Endothelial cell of umbilical vein (primary cell): ENCODE measurements at regions not wholly inside any gene's neighbourhood (a gene's known extent, or its start where the extent isn't known, plus 50 kb on each side); places are given as distances from the start of the nearest gene placed in this dataset.

Source experiments
- EZH2 ChIP-seq: IDR thresholded peaks from 2 replicates; pipeline ENCODE4 v1.6.1; 2012; ENCODE audit warnings: borderline replicate concordance, low read depth, mild to moderate bottlenecking, moderate library complexity, low read length, inconsistent platforms; ENCODE audit not compliant: severe bottlenecking
- FOS ChIP-seq: IDR thresholded peaks from 2 replicates; pipeline ENCODE4 v1.6.1; 2011; ENCODE audit warnings: mild to moderate bottlenecking, low read length, moderate library complexity, borderline replicate concordance; ENCODE audit not compliant: insufficient read depth
- GATA2 ChIP-seq: IDR thresholded peaks from 2 replicates; pipeline ENCODE4 v1.7.0; 2011; ENCODE audit warnings: low read depth, mild to moderate bottlenecking, moderate library complexity, mixed read lengths, low read length; ENCODE audit not compliant: insufficient read length, insufficient read depth
- JUN ChIP-seq: IDR thresholded peaks from 2 replicates; pipeline ENCODE4 v1.6.1; 2011; ENCODE audit warnings: borderline replicate concordance, low read depth; ENCODE audit not compliant: insufficient read length, insufficient read depth
- MYC ChIP-seq: IDR thresholded peaks from one replicate; pipeline ENCODE4 v1.6.1; 2011; ENCODE audit warnings: mild to moderate bottlenecking, low read depth, low read length
- POLR2A ChIP-seq: IDR thresholded peaks from 2 replicates; pipeline ENCODE4 v1.6.1; 2012; ENCODE audit warnings: low read depth, mild to moderate bottlenecking, control low read depth, low read length
- POLR2AphosphoS5 ChIP-seq: IDR thresholded peaks from 2 replicates; pipeline ENCODE4 v1.6.1; 2012; ENCODE audit warnings: low read depth, mild to moderate bottlenecking, control low read depth, low read length, moderate library complexity; ENCODE audit not compliant: insufficient read depth
- TF ChIP-seq, protein P1 (sequence below), 2 donors: IDR thresholded peaks; 1 replicate in 1 of 2; 2 replicates in 1 of 2; pipeline ENCODE4 v1.5.1; 2011; ENCODE audit warnings: low read length in 2 of 2, mild to moderate bottlenecking in 2 of 2, moderate library complexity in 2 of 2, control low read depth in 1 of 2, inconsistent platforms in 1 of 2, low read depth in 1 of 2; ENCODE audit not compliant: insufficient read depth in 1 of 2; ENCODE audit errors: extremely low read depth in 1 of 2
- TF ChIP-seq, protein P2 (sequence below): IDR thresholded peaks from 2 replicates; pipeline ENCODE4 v1.6.1; 2011; ENCODE audit not compliant: insufficient read depth, insufficient read length

DNA sequence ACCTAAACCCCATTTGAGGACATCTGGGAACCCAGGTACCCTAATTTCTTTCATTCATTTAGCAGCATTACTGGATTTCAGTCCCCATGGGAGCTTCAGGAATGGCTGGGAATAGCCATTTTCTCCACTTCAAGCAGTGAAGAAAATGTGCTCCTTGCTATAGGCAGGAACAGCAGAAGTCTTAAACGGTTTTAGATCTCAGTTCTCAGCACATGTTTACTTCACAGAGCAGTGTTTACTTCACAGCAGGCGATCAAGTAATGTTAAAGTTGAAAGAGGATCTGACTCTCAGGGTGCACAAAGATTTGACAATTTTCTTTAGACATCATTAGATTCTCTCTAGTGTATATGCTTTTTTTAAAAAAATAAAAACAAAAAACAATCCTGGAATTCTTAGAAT, 109.3 kb downstream of the TBC1D30 start:
- TF ChIP-seq, protein P1, sequence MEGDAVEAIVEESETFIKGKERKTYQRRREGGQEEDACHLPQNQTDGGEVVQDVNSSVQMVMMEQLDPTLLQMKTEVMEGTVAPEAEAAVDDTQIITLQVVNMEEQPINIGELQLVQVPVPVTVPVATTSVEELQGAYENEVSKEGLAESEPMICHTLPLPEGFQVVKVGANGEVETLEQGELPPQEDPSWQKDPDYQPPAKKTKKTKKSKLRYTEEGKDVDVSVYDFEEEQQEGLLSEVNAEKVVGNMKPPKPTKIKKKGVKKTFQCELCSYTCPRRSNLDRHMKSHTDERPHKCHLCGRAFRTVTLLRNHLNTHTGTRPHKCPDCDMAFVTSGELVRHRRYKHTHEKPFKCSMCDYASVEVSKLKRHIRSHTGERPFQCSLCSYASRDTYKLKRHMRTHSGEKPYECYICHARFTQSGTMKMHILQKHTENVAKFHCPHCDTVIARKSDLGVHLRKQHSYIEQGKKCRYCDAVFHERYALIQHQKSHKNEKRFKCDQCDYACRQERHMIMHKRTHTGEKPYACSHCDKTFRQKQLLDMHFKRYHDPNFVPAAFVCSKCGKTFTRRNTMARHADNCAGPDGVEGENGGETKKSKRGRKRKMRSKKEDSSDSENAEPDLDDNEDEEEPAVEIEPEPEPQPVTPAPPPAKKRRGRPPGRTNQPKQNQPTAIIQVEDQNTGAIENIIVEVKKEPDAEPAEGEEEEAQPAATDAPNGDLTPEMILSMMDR (IDR thresholded peaks at IDR 0.05; ENCODE audit: extremely low read depth in 1 of 2, insufficient read depth in 1 of 2, low read depth in 1 of 2, low read length in 2 of 2): no peak
- TF ChIP-seq POLR2A: no peak
- no peak for TF ChIP-seq MYC
- no peak for TF ChIP-seq FOS
- TF ChIP-seq JUN: no peak
- no peak for TF ChIP-seq POLR2AphosphoS5
- TF ChIP-seq, protein P2, sequence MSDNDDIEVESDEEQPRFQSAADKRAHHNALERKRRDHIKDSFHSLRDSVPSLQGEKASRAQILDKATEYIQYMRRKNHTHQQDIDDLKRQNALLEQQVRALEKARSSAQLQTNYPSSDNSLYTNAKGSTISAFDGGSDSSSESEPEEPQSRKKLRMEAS: no peak
- TF ChIP-seq EZH2: no peak
- TF ChIP-seq GATA2: no peak
